K562 (cell line): ENCODE measurements at regions not wholly inside any gene's neighbourhood (a gene's known extent, or its start where the extent isn't known, plus 50 kb on each side); places are given as distances from the start of the nearest gene placed in this dataset.

Source experiments
- CHD2 ChIP-seq: IDR thresholded peaks from 2 replicates; pipeline ENCODE4 v1.6.1; 2011; ENCODE audit warnings: low read depth, low read length
- TF ChIP-seq, protein P1 (sequence below), 2 experiments: fragments of 450-650 bp; conservative IDR thresholded peaks; 2 replicates each; pipeline ENCODE4 v1.6.1; 2017; ENCODE audit warnings: mild to moderate bottlenecking in 2 of 2, moderate library complexity in 2 of 2
- TF ChIP-seq, protein P2 (sequence below): fragments of 250-450 bp; sonication (Bioruptor Pico); IDR thresholded peaks from 2 replicates; pipeline ENCODE4 v1.8.0; 2021; ENCODE audit warnings: borderline replicate concordance, mild to moderate bottlenecking, moderate library complexity; ENCODE audit not compliant: poor library complexity, severe bottlenecking

GRCh38 chr18:38851526-38851925, 1285.9 kb upstream of the CELF4 start:
- TF ChIP-seq, protein P1, sequence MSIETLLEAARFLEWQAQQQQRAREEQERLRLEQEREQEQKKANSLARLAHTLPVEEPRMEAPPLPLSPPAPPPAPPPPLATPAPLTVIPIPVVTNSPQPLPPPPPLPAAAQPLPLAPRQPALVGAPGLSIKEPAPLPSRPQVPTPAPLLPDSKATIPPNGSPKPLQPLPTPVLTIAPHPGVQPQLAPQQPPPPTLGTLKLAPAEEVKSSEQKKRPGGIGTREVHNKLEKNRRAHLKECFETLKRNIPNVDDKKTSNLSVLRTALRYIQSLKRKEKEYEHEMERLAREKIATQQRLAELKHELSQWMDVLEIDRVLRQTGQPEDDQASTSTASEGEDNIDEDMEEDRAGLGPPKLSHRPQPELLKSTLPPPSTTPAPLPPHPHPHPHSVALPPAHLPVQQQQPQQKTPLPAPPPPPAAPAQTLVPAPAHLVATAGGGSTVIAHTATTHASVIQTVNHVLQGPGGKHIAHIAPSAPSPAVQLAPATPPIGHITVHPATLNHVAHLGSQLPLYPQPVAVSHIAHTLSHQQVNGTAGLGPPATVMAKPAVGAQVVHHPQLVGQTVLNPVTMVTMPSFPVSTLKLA (conservative IDR thresholded peaks at IDR 0.05), result no peak
- TF ChIP-seq CHD2, result no peak
- TF ChIP-seq, protein P2, sequence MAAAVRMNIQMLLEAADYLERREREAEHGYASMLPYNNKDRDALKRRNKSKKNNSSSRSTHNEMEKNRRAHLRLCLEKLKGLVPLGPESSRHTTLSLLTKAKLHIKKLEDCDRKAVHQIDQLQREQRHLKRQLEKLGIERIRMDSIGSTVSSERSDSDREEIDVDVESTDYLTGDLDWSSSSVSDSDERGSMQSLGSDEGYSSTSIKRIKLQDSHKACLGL (CRISPR knock-in tag), result no peak
